ENCODE measurements at regions not wholly inside any gene's neighbourhood (a gene's known extent, or its start where the extent isn't known, plus 50 kb on each side); places are given as distances from the start of the nearest gene placed in this dataset.

DNA sequence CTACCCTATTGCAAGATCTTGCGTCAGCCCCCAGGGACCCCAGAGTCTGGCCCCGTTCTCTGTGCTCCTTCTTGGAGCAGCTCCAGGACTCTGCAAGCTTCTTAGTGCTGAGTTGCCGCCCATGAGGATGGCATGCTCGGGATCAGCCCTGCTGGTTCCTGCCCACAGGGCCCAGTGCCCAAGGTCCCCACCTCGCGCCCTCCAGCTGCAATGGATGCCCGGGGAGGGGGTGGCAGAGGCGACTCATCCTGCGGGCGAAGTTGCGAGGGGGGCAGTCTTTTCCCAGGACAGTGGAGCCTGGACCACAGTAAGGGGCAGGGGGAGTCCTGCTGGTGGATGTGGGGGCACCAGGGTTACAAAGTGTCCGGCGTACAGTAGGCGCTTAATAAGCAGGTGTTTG is 261.9 kb downstream of the BCL2 start:
- TF ChIP-seq, protein P1, sequence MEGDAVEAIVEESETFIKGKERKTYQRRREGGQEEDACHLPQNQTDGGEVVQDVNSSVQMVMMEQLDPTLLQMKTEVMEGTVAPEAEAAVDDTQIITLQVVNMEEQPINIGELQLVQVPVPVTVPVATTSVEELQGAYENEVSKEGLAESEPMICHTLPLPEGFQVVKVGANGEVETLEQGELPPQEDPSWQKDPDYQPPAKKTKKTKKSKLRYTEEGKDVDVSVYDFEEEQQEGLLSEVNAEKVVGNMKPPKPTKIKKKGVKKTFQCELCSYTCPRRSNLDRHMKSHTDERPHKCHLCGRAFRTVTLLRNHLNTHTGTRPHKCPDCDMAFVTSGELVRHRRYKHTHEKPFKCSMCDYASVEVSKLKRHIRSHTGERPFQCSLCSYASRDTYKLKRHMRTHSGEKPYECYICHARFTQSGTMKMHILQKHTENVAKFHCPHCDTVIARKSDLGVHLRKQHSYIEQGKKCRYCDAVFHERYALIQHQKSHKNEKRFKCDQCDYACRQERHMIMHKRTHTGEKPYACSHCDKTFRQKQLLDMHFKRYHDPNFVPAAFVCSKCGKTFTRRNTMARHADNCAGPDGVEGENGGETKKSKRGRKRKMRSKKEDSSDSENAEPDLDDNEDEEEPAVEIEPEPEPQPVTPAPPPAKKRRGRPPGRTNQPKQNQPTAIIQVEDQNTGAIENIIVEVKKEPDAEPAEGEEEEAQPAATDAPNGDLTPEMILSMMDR (conservative IDR thresholded peaks at IDR 0.05; ENCODE audit: low read length) = no peak
- TF ChIP-seq EZH2phosphoT487 (IDR thresholded peaks at IDR 0.05; ENCODE audit: borderline replicate concordance, low read depth, low read length) = no peak

All from OCI-LY7 (cell line).